Transverse colon (tissue), 4 donors: ENCODE measurements at regions not wholly inside any gene's neighbourhood (a gene's known extent, or its start where the extent isn't known, plus 50 kb on each side); places are given as distances from the start of the nearest gene placed in this dataset.

Source experiments
- EP300 ChIP-seq: sonication (generic); formaldehyde crosslinking; IDR thresholded peaks from one replicate; pipeline ENCODE4 v1.6.1; 2017; ENCODE audit warnings: antibody characterized with exemption, low read depth
- POLR2A ChIP-seq: fragments of 450-650 bp; IDR thresholded peaks from one replicate; pipeline ENCODE4 v1.6.1; 2016; ENCODE audit warnings: antibody characterized with exemption, mild to moderate bottlenecking, moderate library complexity
- POLR2AphosphoS5 ChIP-seq, 3 donors: sonication (generic); formaldehyde crosslinking; IDR thresholded peaks; one replicate each; pipeline ENCODE4 v1.6.1; 2016; ENCODE audit warnings: antibody characterized with exemption in 3 of 3
- TF ChIP-seq, protein P1 (sequence below), 5 experiments: fragments of 200-600 bp in 3 of 5; fragments of 450-650 bp in 2 of 5; sonication (generic) in 3 of 5; IDR thresholded peaks; 1 replicate in 2 of 5; 2 replicates in 3 of 5; pipeline ENCODE4 v1.5.1; 2016 to 2017; ENCODE audit warnings: antibody characterized with exemption in 5 of 5, inconsistent platforms in 3 of 5, mild to moderate bottlenecking in 2 of 5, moderate library complexity in 1 of 5

GRCh38 chr2:236402033-236402790 lies 138.0 kb upstream of the ASB18 start:
- TF ChIP-seq POLR2A (no peak), EP300 (no peak), POLR2AphosphoS5 (IDR thresholded peaks at IDR 0.05) (no peak)
- TF ChIP-seq, protein P1, sequence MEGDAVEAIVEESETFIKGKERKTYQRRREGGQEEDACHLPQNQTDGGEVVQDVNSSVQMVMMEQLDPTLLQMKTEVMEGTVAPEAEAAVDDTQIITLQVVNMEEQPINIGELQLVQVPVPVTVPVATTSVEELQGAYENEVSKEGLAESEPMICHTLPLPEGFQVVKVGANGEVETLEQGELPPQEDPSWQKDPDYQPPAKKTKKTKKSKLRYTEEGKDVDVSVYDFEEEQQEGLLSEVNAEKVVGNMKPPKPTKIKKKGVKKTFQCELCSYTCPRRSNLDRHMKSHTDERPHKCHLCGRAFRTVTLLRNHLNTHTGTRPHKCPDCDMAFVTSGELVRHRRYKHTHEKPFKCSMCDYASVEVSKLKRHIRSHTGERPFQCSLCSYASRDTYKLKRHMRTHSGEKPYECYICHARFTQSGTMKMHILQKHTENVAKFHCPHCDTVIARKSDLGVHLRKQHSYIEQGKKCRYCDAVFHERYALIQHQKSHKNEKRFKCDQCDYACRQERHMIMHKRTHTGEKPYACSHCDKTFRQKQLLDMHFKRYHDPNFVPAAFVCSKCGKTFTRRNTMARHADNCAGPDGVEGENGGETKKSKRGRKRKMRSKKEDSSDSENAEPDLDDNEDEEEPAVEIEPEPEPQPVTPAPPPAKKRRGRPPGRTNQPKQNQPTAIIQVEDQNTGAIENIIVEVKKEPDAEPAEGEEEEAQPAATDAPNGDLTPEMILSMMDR (IDR thresholded peaks at IDR 0.05): no peak
